OCI-LY7 (cell line): ENCODE measurements at regions not wholly inside any gene's neighbourhood (a gene's known extent, or its start where the extent isn't known, plus 50 kb on each side); places are given as distances from the start of the nearest gene placed in this dataset.

Experiments
- CTCF ChIP-seq: fragments of 200-600 bp; sonication (generic); conservative IDR thresholded peaks from 2 replicates; pipeline ENCODE4 v1.5.1; 2014; ENCODE audit warnings: mild to moderate bottlenecking, antibody characterized with exemption, low read length, moderate library complexity, mixed read lengths
- EZH2phosphoT487 ChIP-seq: fragments of 200-600 bp; sonication (generic); IDR thresholded peaks from 2 replicates; pipeline ENCODE4 v1.6.1; 2018; ENCODE audit warnings: low read depth, borderline replicate concordance, mild to moderate bottlenecking, mixed run types, antibody characterized with exemption, low read length, moderate library complexity, mixed read lengths

GRCh38 chr1:14242870-14243269 is 355.6 kb upstream of the KAZN start:
- TF ChIP-seq CTCF, result no peak
- TF ChIP-seq EZH2phosphoT487, result no peak
